ENCODE measurements at regions not wholly inside any gene's neighbourhood (a gene's known extent, or its start where the extent isn't known, plus 50 kb on each side); places are given as distances from the start of the nearest gene placed in this dataset.

DNA sequence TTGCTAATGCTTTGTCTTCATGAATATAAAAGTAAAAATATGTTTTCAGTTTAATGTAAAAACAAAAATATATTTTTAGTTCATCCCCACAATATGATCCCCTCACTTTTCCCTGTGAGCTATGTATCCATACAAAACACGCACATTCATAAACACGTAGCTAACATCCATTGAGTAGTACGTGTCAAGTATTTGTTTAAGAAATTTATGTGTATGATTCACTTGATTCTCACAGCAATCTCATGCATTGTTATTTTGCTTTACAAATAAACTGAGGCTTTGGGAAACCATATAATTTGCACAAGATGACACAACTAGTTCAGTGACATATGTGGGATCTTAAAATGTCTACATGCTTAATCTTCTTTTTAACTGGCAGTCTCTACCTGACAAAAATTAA, 329.6 kb upstream of the SEMA3C start:
- TF ChIP-seq JUND (IDR thresholded peaks at IDR 0.05): no peak
- TF ChIP-seq, protein P1, sequence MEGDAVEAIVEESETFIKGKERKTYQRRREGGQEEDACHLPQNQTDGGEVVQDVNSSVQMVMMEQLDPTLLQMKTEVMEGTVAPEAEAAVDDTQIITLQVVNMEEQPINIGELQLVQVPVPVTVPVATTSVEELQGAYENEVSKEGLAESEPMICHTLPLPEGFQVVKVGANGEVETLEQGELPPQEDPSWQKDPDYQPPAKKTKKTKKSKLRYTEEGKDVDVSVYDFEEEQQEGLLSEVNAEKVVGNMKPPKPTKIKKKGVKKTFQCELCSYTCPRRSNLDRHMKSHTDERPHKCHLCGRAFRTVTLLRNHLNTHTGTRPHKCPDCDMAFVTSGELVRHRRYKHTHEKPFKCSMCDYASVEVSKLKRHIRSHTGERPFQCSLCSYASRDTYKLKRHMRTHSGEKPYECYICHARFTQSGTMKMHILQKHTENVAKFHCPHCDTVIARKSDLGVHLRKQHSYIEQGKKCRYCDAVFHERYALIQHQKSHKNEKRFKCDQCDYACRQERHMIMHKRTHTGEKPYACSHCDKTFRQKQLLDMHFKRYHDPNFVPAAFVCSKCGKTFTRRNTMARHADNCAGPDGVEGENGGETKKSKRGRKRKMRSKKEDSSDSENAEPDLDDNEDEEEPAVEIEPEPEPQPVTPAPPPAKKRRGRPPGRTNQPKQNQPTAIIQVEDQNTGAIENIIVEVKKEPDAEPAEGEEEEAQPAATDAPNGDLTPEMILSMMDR (IDR thresholded peaks at IDR 0.05; ENCODE audit: low read depth, low read length, missing input control): no peak
- no peak for TF ChIP-seq YY1 (IDR thresholded peaks at IDR 0.05)
- TF ChIP-seq NR2F2 (IDR thresholded peaks at IDR 0.05): no peak
- no peak for TF ChIP-seq TAF1 (conservative IDR thresholded peaks at IDR 0.05)
- TF ChIP-seq, protein P2, sequence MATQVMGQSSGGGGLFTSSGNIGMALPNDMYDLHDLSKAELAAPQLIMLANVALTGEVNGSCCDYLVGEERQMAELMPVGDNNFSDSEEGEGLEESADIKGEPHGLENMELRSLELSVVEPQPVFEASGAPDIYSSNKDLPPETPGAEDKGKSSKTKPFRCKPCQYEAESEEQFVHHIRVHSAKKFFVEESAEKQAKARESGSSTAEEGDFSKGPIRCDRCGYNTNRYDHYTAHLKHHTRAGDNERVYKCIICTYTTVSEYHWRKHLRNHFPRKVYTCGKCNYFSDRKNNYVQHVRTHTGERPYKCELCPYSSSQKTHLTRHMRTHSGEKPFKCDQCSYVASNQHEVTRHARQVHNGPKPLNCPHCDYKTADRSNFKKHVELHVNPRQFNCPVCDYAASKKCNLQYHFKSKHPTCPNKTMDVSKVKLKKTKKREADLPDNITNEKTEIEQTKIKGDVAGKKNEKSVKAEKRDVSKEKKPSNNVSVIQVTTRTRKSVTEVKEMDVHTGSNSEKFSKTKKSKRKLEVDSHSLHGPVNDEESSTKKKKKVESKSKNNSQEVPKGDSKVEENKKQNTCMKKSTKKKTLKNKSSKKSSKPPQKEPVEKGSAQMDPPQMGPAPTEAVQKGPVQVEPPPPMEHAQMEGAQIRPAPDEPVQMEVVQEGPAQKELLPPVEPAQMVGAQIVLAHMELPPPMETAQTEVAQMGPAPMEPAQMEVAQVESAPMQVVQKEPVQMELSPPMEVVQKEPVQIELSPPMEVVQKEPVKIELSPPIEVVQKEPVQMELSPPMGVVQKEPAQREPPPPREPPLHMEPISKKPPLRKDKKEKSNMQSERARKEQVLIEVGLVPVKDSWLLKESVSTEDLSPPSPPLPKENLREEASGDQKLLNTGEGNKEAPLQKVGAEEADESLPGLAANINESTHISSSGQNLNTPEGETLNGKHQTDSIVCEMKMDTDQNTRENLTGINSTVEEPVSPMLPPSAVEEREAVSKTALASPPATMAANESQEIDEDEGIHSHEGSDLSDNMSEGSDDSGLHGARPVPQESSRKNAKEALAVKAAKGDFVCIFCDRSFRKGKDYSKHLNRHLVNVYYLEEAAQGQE (IDR thresholded peaks at IDR 0.05): no peak
- no peak for TF ChIP-seq GABPA (IDR thresholded peaks at IDR 0.05 in 1 of 2, conservative IDR thresholded peaks at IDR 0.05 in 1 of 2)
- no peak for TF ChIP-seq MAX (IDR thresholded peaks at IDR 0.05)
- TF ChIP-seq HNF4G (IDR thresholded peaks at IDR 0.05): no peak
- TF ChIP-seq SP1 (IDR thresholded peaks at IDR 0.05): no peak
- no peak for TF ChIP-seq RXRA (IDR thresholded peaks at IDR 0.05)
- TF ChIP-seq EGR1 (IDR thresholded peaks at IDR 0.05; ENCODE audit: low read depth in 2 of 2): no peak
